Muscle layer of duodenum (tissue), 2 donors: ENCODE measurements at regions not wholly inside any gene's neighbourhood (a gene's known extent, or its start where the extent isn't known, plus 50 kb on each side); places are given as distances from the start of the nearest gene placed in this dataset.

Source experiments
- H3K27ac ChIP-seq: one replicate; pipeline ENCODE4 v1.7.0; 2013; ENCODE audit warnings: mild to moderate bottlenecking, low read length
- H3K27me3 ChIP-seq: one replicate; pipeline ENCODE4 v1.7.0; 2013; ENCODE audit warnings: low read depth, mild to moderate bottlenecking, control low read depth, low read length
- H3K36me3 ChIP-seq, 2 donors: one replicate each; pipeline ENCODE4 v1.7.0; 2013; ENCODE audit warnings: low read length in 2 of 2, control low read depth in 1 of 2, mild to moderate bottlenecking in 1 of 2; ENCODE audit not compliant: insufficient read depth in 2 of 2, control insufficient read depth in 1 of 2
- H3K4me1 ChIP-seq, 2 donors: one replicate each; pipeline ENCODE4 v1.7.0; 2013; ENCODE audit warnings: low read length in 2 of 2, mild to moderate bottlenecking in 2 of 2, control low read depth in 1 of 2, moderate library complexity in 1 of 2; ENCODE audit not compliant: insufficient read depth in 2 of 2, control insufficient read depth in 1 of 2
- H3K4me3 ChIP-seq, 2 donors: one replicate each; pipeline ENCODE4 v1.7.0; 2013; ENCODE audit warnings: low read length in 2 of 2, low read depth in 1 of 2, mild to moderate bottlenecking in 1 of 2
- H3K9me3 ChIP-seq, 2 donors: one replicate each; pipeline ENCODE4 v1.7.0; 2013; ENCODE audit warnings: low read length in 2 of 2, control low read depth in 1 of 2, mild to moderate bottlenecking in 1 of 2; ENCODE audit not compliant: control insufficient read depth in 1 of 2
- donor health status: healthy.

DNA sequence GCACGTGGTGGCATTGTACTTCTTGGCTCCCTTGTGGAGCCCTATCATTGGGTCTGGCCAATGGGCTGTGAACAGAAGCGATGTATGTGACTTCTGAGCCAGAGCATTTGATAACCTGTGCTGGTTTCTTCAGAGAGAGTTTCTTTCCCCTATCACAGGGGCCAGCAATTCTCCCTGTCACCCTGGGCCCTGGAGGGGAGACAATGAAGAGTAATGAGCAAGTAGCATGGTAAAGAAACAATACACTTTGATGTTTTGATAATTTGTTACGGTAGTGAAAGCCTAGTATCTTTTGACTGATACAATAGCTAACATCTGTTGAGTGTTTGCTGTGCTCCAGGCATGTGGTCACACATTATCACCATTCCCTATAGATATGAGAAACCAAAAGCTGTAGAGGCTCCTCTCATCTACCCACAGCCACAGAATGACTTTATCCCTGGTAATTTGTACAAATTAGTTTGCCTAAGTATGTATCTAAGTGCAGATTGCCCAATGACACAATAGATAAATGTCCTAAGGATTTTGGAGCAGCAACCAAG is 113.4 kb upstream of the SVIL start:
- H3K36me3 ChIP-seq = no peaks in the 10 kb centered on the region
- peaks cover 8 to 15% of the 10 kb centered on the region in 2 donors for H3K4me1 ChIP-seq
- no peaks in the 10 kb centered on the region for H3K9me3 ChIP-seq
- H3K4me3 ChIP-seq = no peak overlapping the region
- H3K27ac ChIP-seq = no peak overlapping the region
- H3K27me3 ChIP-seq = no peaks in the 10 kb centered on the region

DNA sequence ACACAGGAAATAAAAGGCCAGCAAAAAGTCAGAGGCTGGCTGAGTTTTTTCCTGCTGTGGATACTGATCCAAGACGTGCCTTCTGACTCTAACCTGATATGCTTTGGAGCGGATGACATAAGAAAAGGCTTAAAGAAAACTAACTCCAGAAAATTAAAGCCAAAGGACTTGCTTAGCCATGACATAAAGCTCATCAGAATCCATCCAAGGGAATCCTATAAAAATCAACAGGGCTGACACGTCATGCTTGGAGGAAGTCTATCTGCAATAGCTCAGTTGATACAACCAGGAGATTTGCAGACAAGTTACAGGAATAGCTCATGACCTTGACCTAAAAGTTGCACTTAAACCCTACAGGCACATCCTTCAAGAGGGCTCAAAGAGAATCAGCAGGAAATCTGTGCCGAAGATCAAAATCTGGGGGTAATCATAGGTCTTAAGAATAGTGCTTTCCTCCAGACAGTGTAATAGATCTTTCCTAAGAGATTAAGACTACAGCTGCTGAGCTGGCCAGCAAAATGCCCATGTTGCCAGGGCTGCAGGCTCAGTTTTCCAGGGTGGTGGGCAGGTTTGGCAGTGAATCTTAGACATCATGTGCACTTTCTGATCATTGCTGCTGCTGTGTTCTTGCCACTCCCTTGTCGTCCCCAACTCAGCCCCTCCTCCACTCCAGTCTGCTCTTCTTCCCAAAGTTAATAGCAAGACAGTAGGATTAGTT is 111.5 kb upstream of the SVIL start:
- Histone ChIP-seq H3K36me3 (no peaks in the 10 kb centered on the region), H3K27ac (no peak overlapping the region), H3K9me3 (no peaks in the 10 kb centered on the region), H3K4me3 (no peak overlapping the region), H3K27me3 (no peaks in the 10 kb centered on the region), H3K4me1 (peaks cover 8 to 19% of the 10 kb centered on the region in 2 donors)

DNA sequence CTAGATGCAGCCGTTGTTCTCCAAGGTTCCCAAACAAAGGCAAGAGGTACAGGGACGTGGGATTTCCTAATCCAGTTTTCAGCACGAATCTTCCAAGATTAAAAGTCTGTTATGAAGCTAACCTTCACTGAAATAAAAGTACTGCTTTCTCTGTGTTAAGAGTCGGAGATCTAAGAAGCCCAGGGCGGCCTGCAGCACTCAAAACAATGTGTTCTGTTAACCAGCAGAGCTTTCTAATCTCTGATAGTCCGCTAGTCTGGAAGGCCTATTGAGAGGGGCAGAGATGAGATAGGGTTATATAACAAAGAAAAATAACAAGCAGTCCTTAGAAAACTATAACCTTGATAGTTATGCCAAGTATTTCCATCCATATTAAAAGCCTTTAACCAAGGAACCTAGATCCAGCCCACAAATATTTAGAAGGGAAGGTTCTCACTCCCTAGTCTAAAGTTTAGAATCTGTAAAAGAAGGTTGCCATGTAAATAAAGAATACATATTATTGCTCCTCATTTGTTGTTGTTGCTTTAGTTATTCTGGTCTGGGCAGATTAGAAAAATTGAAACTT is 106.3 kb upstream of the SVIL start:
- no peak overlapping the region for H3K4me3 ChIP-seq
- no peaks in the 10 kb centered on the region for H3K36me3 ChIP-seq
- H3K4me1 ChIP-seq = peaks cover 3 to 18% of the 10 kb centered on the region in 2 donors
- H3K27ac ChIP-seq = no peak overlapping the region
- H3K9me3 ChIP-seq = no peaks in the 10 kb centered on the region
- H3K27me3 ChIP-seq = no peaks in the 10 kb centered on the region

DNA sequence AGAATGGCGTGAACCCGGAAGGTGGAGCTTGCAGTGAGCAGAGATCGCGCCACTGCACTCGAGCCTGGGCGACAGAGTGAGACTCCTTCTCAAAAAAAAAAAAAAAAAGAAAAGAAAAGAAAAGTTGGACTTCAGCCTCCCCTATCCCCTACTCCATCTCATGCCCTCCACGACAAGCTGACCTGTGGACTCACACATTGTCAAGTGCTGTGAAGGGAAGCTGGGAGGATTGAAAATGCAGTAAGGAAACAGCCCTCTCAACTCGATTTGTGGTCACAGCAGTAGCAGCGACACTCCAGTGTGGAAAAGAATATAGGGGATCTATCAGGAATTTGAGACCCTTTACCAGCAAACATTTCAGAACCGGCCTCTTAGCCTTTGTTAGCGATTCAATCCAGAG is 103.6 kb upstream of the SVIL start:
- H3K4me1 ChIP-seq = peaks cover 0 to 10% of the 10 kb centered on the region in 2 donors
- H3K9me3 ChIP-seq = no peaks in the 10 kb centered on the region
- no peak overlapping the region for H3K4me3 ChIP-seq
- no peaks in the 10 kb centered on the region for H3K36me3 ChIP-seq
- no peak overlapping the region for H3K27ac ChIP-seq
- H3K27me3 ChIP-seq = no peaks in the 10 kb centered on the region

DNA sequence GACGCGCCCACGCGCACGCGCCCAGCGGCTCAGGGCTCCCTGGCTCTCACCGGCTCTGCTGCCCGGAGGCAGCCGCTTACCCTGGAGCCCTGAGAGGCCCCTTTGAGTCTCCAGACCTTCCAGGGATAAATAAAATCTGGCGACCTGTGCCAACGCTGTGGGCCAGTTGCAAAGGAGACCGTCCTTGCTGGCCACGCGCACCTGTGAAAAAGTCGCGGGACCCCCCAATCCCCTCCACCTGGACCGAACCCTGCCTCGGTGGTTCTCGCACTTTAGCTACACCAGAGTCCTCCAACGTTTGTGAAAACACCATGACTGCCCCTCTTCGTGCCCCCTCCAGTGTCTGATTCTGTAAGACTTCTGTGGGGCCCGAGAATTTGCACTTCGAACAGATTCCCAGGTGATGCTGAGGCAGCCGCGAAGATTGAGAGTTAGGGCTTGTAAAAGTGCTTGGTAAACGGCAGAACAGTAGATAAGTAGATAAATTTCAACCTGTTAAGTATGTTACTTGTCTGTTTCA is 102.4 kb upstream of the SVIL start:
- Histone ChIP-seq H3K9me3 (no peaks in the 10 kb centered on the region), H3K36me3 (no peaks in the 10 kb centered on the region), H3K4me1 (peaks cover 0 to 10% of the 10 kb centered on the region in 2 donors), H3K27me3 (no peaks in the 10 kb centered on the region), H3K4me3 (peak overlapping the region; percentile 31 to 94), H3K27ac (no peak overlapping the region)

DNA sequence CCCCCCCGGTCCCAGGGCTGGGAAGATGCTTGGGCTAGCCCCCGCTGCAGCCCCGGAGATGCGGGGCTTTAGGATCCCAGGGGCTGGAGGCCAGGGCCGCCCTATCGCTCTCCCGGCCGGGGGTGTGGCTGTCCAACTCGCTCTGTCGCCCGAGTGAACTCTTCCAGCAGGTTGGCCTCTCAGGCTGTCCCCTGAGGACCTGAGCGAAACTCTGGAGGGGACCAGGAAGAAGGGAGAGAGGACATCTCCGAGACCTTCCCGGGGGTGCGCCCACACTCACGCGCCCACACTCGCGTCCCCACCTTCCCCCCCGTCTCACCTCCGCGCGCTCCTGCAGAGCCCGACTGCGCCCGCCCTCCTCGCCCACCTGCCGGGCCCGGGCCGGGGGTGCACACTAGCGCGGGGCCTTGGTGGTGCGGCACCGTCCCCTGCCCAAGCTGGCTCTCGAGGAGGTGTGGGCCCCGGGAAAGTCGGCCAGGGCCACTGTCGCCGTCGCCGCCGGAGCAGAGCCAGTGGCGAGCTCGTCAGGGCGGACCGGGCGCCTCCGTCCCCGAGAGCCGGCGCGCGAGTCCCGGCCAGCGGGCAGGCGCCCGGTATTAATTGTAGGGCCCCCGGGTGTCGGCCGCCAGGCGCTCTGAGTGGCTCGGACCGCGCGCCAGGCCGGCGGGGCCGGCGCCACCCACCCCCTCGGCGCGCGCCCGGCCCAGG is 101.7 kb upstream of the SVIL start:
- Histone ChIP-seq H3K4me1 (peaks cover 0 to 7% of the 10 kb centered on the region in 2 donors), H3K4me3 (peak overlapping the region; percentile 74 to 94), H3K36me3 (no peaks in the 10 kb centered on the region), H3K9me3 (no peaks in the 10 kb centered on the region), H3K27ac (peak overlapping the region; percentile 84), H3K27me3 (no peaks in the 10 kb centered on the region)

DNA sequence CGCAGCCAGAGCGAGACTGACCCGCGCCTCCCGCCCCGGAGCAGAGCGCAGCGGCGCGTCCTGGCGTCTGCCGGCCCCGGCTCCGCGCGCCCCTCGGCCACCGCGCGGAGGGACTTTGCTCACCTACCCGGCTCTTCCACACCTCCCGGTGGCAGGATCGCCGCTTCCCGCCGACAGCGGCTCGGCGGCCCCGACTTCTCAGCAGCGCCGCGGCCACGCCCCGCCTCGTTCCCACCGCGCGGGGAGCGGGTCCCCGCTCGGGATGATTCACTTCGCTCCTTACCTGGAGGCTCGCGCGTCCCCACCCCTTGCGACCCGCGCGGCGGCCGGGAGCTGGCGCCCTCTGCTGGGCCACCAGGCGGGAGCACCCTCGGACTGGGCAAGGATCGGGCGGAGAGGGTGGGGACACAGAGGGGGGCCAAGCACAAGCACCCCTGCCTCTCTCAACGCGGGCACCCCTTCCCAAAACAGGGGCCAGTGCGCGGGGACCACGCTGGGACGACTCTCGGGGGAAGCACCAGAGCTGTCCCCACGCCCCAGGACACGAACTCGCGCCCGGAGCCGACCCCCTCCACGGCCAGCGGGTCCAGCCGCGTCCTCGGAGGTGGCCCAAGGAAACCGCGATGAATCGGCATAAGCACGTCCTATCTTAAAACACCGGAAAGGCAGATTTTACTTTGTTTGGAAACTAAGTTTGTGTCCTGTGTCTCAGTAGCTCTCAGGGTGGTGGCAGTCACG is 101.0 kb upstream of the SVIL start:
- Histone ChIP-seq H3K36me3 (no peaks in the 10 kb centered on the region), H3K27ac (peak overlapping the region; percentile 84), H3K4me1 (peaks cover 0 to 6% of the 10 kb centered on the region in 2 donors), H3K27me3 (no peaks in the 10 kb centered on the region), H3K9me3 (no peaks in the 10 kb centered on the region), H3K4me3 (peak overlapping the region; percentile 74 to 94)

DNA sequence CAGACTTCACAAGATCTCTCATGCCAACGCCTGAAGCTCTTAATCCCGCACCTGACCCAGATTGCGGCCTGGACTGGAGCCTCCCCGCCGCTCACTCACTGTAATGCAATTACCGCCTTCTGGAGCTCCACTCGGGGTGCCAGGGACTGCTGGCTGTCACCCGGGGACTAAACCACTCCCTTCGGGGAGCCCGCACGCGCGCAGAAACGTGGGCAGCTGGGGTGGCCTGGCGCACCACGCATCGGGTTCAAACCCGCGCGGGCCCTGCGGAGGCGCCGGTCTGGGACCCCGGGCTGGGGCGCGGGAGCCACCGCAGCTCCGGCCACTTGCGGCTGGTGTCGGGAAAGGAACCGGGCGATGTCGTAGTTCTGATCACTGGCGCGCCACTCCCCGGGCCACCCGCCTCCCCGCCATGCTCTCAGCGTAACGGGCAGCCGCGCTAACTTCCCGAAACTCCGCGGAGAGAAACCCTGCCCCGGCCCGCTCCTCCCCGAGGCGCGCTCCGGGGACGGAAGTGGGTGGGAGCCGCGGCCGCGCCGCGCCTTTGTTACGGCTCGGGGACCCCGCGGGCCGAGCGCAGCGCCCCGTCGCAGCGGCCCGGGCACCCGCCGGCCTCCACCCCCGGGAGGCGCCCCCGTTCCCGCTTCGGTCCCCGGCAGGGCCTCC is 100.3 kb upstream of the SVIL start:
- Histone ChIP-seq H3K36me3 (no peaks in the 10 kb centered on the region), H3K27ac (peak overlapping the region; percentile 84), H3K4me1 (peaks cover 0 to 3% of the 10 kb centered on the region in 2 donors), H3K9me3 (no peaks in the 10 kb centered on the region), H3K27me3 (no peaks in the 10 kb centered on the region), H3K4me3 (peak overlapping the region; percentile 72 to 94)

DNA sequence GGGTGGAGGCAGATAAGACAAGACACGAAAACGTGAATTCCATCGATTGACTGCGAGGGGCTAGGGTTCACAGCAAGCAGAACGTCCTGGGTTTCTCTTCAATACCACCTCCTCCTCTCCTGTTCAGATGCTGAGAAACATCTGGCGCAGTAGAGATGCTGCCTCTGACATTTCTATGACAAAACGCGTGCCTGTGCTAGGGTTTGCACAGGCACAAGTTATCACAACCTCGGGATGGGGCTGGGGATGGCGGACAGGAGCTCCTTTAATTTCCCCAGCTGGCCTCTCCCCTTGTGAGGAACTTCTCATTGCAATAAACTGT is 99.8 kb upstream of the SVIL start:
- peaks cover 0 to 3% of the 10 kb centered on the region in 2 donors for H3K4me1 ChIP-seq
- no peaks in the 10 kb centered on the region for H3K9me3 ChIP-seq
- H3K36me3 ChIP-seq = no peaks in the 10 kb centered on the region
- no peaks in the 10 kb centered on the region for H3K27me3 ChIP-seq
- peak overlapping the region; percentile 84 for H3K27ac ChIP-seq
- H3K4me3 ChIP-seq = peak overlapping the region; percentile 72 to 94

DNA sequence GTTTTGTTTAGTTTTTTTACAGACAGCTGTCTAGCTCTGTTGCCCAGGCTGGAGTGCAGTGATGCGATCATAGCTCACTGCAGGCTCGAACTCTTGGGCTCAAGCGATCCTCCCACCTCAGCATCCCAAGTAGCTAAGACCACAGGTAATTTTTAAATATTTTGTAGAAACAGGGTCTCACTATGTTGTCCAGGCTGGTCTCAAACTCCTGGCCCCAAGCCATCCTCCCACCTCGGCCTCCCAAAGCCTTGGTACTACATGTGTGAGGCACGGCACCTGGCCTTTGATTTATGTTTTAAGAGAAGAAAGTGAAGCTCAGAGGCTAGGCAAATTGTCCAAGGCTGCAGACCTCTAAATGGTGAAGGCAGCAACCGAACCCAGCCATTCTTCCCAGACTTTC is 98.6 kb upstream of the SVIL start:
- Histone ChIP-seq H3K9me3 (no peaks in the 10 kb centered on the region), H3K4me3 (peak overlapping the region; percentile 72 to 94), H3K4me1 (peaks cover 0 to 12% of the 10 kb centered on the region in 2 donors), H3K36me3 (no peaks in the 10 kb centered on the region), H3K27me3 (no peaks in the 10 kb centered on the region), H3K27ac (peak overlapping the region; percentile 84)
